Stomach (tissue), 8 donors: ENCODE measurements at regions not wholly inside any gene's neighbourhood (a gene's known extent, or its start where the extent isn't known, plus 50 kb on each side); places are given as distances from the start of the nearest gene placed in this dataset.

Experiments used
- DNase-seq, 2 donors: peaks; one replicate each; pipeline versions ENCODE4 v3.0.0 to v3.0.0-alpha.2; 2013 to 2019
- H3K27ac ChIP-seq, 5 donors: fragments of 200-600 bp in 4 of 5; sonication (generic) in 4 of 5; one replicate each; pipeline ENCODE4 v1.5.1; 2013 to 2019; ENCODE audit warnings: mild to moderate bottlenecking in 1 of 5, moderate library complexity in 1 of 5
- H3K27me3 ChIP-seq, 3 donors: fragments of 200-600 bp; sonication (generic); one replicate each; pipeline ENCODE4 v1.5.1; 2017 to 2019; ENCODE audit warnings: mixed run types in 1 of 3
- H3K36me3 ChIP-seq, 4 donors: fragments of 200-600 bp; sonication (generic); 1 replicate in 3 of 4; 2 replicates in 1 of 4; pipeline ENCODE4 v1.5.1; 2016 to 2019
- H3K4me1 ChIP-seq, 4 donors: fragments of 200-600 bp; sonication (generic); one replicate each; pipeline ENCODE4 v1.5.1; 2016 to 2019
- H3K4me3 ChIP-seq, 4 donors: fragments of 200-600 bp; sonication (generic) in 3 of 4; one replicate each; pipeline ENCODE4 v1.5.1; 2016 to 2019; ENCODE audit warnings: mild to moderate bottlenecking in 1 of 4
- H3K9me3 ChIP-seq, 4 donors: fragments of 200-600 bp; sonication (generic); one replicate each; pipeline ENCODE4 v1.5.1; 2016 to 2019
- CTCF ChIP-seq, 7 experiments: fragments of 450-650 bp in 4 of 7; fragments of 200-600 bp in 3 of 7; sonication (generic) in 3 of 7; IDR thresholded peaks; one replicate each; pipeline ENCODE4 v1.5.1; 2016 to 2019; ENCODE audit warnings: antibody characterized with exemption in 7 of 7, control low read depth in 2 of 7, mild to moderate bottlenecking in 1 of 7
- EP300 ChIP-seq: sonication (generic); formaldehyde crosslinking; IDR thresholded peaks from one replicate; pipeline ENCODE4 v1.6.1; 2017; ENCODE audit warnings: antibody characterized with exemption
- POLR2A ChIP-seq, 4 donors: fragments of 450-650 bp; IDR thresholded peaks; one replicate each; pipeline ENCODE4 v1.6.1; 2016; ENCODE audit warnings: antibody characterized with exemption in 4 of 4, control low read depth in 2 of 4, mild to moderate bottlenecking in 1 of 4, moderate library complexity in 1 of 4
- POLR2AphosphoS5 ChIP-seq, 3 donors: sonication (generic); formaldehyde crosslinking; IDR thresholded peaks; one replicate each; pipeline ENCODE4 v1.6.1; 2016; ENCODE audit warnings: antibody characterized with exemption in 3 of 3
- WGBS, 5 donors: extraction: QIAGEN DNeasy Blood & Tissue Kit in 3 of 5; methylation state at CpG; one replicate each; pipeline versions ENCODE4 v1.1.5 to v1.1.7; 2013 to 2018; 5-methylcytosine and 5-hydroxymethylcytosine counted together
- intact Hi-C: fragments of 100-400 bp; cut with DNase I; formaldehyde crosslinking; loops from one replicate; pipeline ENCODE4 v1.15.1; 2023; ENCODE audit warnings: low total_unique reads
- donor health status: healthy with polysubstance abuse.
- donor health status: Bipolar disorder and iron deficiency.
- donor health status: healthy.

DNA sequence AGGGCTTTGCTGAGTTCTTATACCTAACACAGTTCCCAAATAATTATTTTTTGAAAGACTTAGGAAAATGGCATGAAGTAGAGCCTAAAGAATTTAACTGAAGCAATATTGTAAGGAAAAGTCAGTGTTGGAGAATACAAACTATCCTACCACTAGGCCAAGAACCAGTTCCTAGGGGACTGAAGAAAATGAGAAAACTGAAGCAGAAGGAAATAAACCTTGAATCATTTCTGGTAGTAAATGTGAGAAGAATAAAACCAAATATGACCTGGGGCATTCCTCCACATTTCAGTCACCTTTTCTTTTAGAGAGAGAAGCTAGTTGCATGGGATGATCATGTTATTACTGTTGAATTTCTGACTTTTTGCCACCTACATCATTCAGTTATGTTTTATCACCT, 1393.9 kb upstream of the C9orf72 start:
- no peak for DNase-seq
- TF ChIP-seq POLR2A (IDR thresholded peaks at IDR 0.05) (no peak), POLR2AphosphoS5 (IDR thresholded peaks at IDR 0.05) (no peak), CTCF (IDR thresholded peaks at IDR 0.05) (no peak), EP300 (no peak)
- no peaks in the 10 kb centered on the region for H3K36me3 ChIP-seq
- H3K4me1 ChIP-seq = peaks cover 0 to 4% (median 0%) of the 10 kb centered on the region in 4 donors
- H3K9me3 ChIP-seq = no peaks in the 10 kb centered on the region
- intact Hi-C loops = no loop called here
- no peak overlapping the region for H3K4me3 ChIP-seq
- no peaks in the 10 kb centered on the region for H3K27me3 ChIP-seq
- H3K27ac ChIP-seq = no peak overlapping the region

DNA sequence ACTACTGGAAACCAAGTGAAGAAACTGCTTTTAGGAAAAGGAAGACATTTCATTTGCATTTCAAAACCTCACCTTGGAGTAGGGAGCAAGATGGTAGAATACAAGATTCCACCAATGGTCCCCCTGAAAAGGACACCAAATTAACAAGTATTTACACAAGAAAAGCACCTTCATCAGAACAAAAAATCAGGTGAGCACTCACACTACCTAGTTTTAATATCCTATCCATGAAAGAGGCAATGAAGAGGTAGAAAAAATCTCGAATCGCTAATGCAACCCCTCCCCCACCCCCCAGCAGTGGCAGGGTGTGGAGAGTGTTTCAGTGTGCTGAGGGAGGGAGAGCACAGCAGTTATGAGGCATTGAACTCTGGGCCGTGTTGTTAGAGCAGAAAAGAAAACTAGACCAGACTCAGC, 1397.0 kb upstream of the C9orf72 start:
- Histone ChIP-seq H3K4me1 (no peaks in the 10 kb centered on the region), H3K36me3 (no peaks in the 10 kb centered on the region), H3K27ac (no peak overlapping the region), H3K27me3 (no peaks in the 10 kb centered on the region), H3K9me3 (no peaks in the 10 kb centered on the region), H3K4me3 (no peak overlapping the region)
- intact Hi-C loops = no loop called here
- no peak for DNase-seq
- WGBS, 5 donors = 35 to 62% (median 50%) methylated on average over 3 of the region's 3 CpGs
- no peak for TF ChIP-seq POLR2AphosphoS5 (IDR thresholded peaks at IDR 0.05)
- TF ChIP-seq POLR2A (IDR thresholded peaks at IDR 0.05) = no peak
- TF ChIP-seq CTCF (IDR thresholded peaks at IDR 0.05) = no peak
- TF ChIP-seq EP300 = no peak

DNA sequence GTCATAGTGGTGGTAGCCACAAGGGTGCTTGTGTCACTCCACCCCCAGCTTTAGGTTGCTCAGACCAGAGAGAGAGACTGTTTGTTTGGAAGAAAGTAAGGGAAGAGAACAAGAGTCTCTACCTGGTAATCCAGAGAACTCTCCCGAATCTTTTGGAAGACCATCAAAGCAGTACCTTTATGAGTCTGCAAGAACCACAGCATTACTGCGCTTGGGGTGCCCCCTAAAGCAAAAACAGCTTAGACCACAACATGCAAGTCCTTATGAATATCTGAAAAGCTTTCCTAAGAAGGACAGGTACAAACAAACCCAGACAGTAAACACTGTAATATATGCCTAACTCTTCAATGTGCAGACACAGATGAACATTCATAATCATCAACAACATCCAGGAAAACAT, 1398.6 kb upstream of the C9orf72 start:
- H3K4me1 ChIP-seq = no peaks in the 10 kb centered on the region
- no peaks in the 10 kb centered on the region for H3K36me3 ChIP-seq
- 0 to 60% (median 27%) methylated on average over 1 to 2 of the region's 2 CpGs for WGBS, 5 donors
- no peak for DNase-seq
- TF ChIP-seq EP300 = no peak
- no peak for TF ChIP-seq CTCF (IDR thresholded peaks at IDR 0.05)
- no peak for TF ChIP-seq POLR2A (IDR thresholded peaks at IDR 0.05)
- no peak for TF ChIP-seq POLR2AphosphoS5 (IDR thresholded peaks at IDR 0.05)
- no peaks in the 10 kb centered on the region for H3K27me3 ChIP-seq
- intact Hi-C loops = no loop called here
- H3K9me3 ChIP-seq = no peaks in the 10 kb centered on the region
- no peak overlapping the region for H3K27ac ChIP-seq
- no peak overlapping the region for H3K4me3 ChIP-seq

GRCh38 chr9:28976250-28976649, 1403.0 kb upstream of the C9orf72 start:
- intact Hi-C loops = no loop called here
- H3K27me3 ChIP-seq = no peaks in the 10 kb centered on the region
- no peak for DNase-seq

More at GRCh38 chr9:28976250-28976649, 1403.0 kb upstream of the C9orf72 start:
- Histone ChIP-seq H3K9me3 (no peaks in the 10 kb centered on the region), H3K4me3 (no peak overlapping the region), H3K36me3 (no peaks in the 10 kb centered on the region), H3K4me1 (no peaks in the 10 kb centered on the region), H3K27ac (no peak overlapping the region)
- TF ChIP-seq POLR2AphosphoS5 (IDR thresholded peaks at IDR 0.05) (no peak), EP300 (no peak), CTCF (IDR thresholded peaks at IDR 0.05) (no peak), POLR2A (IDR thresholded peaks at IDR 0.05) (no peak)
